SU-DHL-6 (cell line): ENCODE measurements at regions not wholly inside any gene's neighbourhood (a gene's known extent, or its start where the extent isn't known, plus 50 kb on each side); places are given as distances from the start of the nearest gene placed in this dataset.

Experiments
- H2AFZ ChIP-seq: fragments of 200-600 bp; sonication (generic); 2 replicates; pipeline ENCODE4 v1.6.1; 2014; ENCODE audit warnings: low read depth, mild to moderate bottlenecking, moderate library complexity, mixed read lengths, antibody characterized with exemption, low read length; ENCODE audit not compliant: severe bottlenecking
- H3F3A ChIP-seq: fragments of 200-600 bp; shearing (Covaris generic); 2 replicates; pipeline ENCODE4 v1.6.0; 2016; ENCODE audit warnings: antibody characterized with exemption, mild to moderate bottlenecking; ENCODE audit not compliant: insufficient read depth
- H3K27ac ChIP-seq: fragments of 200-600 bp; sonication (generic); 2 replicates; pipeline ENCODE4 v1.5.1; 2016; ENCODE audit warnings: low read depth, mild to moderate bottlenecking, low read length, moderate library complexity, mixed read lengths
- H3K27me3 ChIP-seq: fragments of 200-600 bp; sonication (generic), shearing (Covaris generic); 2 replicates; pipeline ENCODE4 v1.6.0; 2014; ENCODE audit warnings: mild to moderate bottlenecking, low read length
- H3K36me3 ChIP-seq: fragments of 200-600 bp; sonication (generic); 2 replicates; pipeline ENCODE4 v1.6.1; 2014; ENCODE audit warnings: mild to moderate bottlenecking, low read length, mixed read lengths
- H3K4me2 ChIP-seq: fragments of 300-600, 200-600 bp; shearing (Covaris generic), sonication (generic); 2 replicates; pipeline ENCODE4 v1.6.0; 2014; ENCODE audit warnings: low read length, low read depth, mild to moderate bottlenecking; ENCODE audit not compliant: poor library complexity, severe bottlenecking
- H3K4me3 ChIP-seq: fragments of 200-600 bp; sonication (generic); 2 replicates; pipeline ENCODE4 v1.5.1; 2014; ENCODE audit warnings: antibody characterized with exemption, low read length, mild to moderate bottlenecking, mixed read lengths; ENCODE audit not compliant: insufficient read depth, poor library complexity, severe bottlenecking
- H3K79me2 ChIP-seq: fragments of 200-600 bp; sonication (generic); 2 replicates; pipeline ENCODE4 v1.6.1; 2014; ENCODE audit warnings: mild to moderate bottlenecking, low read length, moderate library complexity; ENCODE audit not compliant: insufficient read depth
- H3K9ac ChIP-seq: fragments of 200-600 bp; sonication (generic); 2 replicates; pipeline ENCODE4 v1.7.0; 2014; ENCODE audit warnings: mild to moderate bottlenecking, low read length
- H3K9me2 ChIP-seq: fragments of 200-600 bp; sonication (generic); replicated peaks from 2 replicates; pipeline ENCODE4 v1.6.1; 2014; ENCODE audit warnings: low read length; ENCODE audit not compliant: insufficient read depth
- H3K9me3 ChIP-seq: fragments of 200-600 bp; sonication (generic); 2 replicates; pipeline ENCODE4 v1.6.1; 2014; ENCODE audit warnings: low read length, mixed read lengths; ENCODE audit not compliant: insufficient read depth
- H4K20me1 ChIP-seq: fragments of 200-600 bp; sonication (generic); 2 replicates; pipeline ENCODE4 v1.6.1; 2014; ENCODE audit warnings: low read depth, mild to moderate bottlenecking, antibody characterized with exemption, low read length, moderate library complexity, mixed read lengths
- EZH2phosphoT487 ChIP-seq: fragments of 200-600 bp; sonication (generic), shearing (Covaris generic); conservative IDR thresholded peaks from 2 replicates; pipeline ENCODE4 v1.6.1; 2018; ENCODE audit warnings: mild to moderate bottlenecking, antibody characterized with exemption, low read length, moderate library complexity, mixed read lengths
- TF ChIP-seq, protein P1 (sequence below): fragments of 200-600 bp; sonication (generic); IDR thresholded peaks from one replicate; pipeline ENCODE4 v1.5.1; 2017; ENCODE audit warnings: antibody characterized with exemption, mild to moderate bottlenecking, low read length, moderate library complexity; ENCODE audit not compliant: insufficient read depth, poor library complexity, severe bottlenecking

- H2AFZ ChIP-seq: no peak overlapping the region
- no peak overlapping the region for H3K27ac ChIP-seq
- H3K27me3 ChIP-seq: no peaks in the 10 kb centered on the region
- H3K36me3 ChIP-seq: no peaks in the 10 kb centered on the region
- H3K4me3 ChIP-seq: no peak overlapping the region
- no peaks in the 10 kb centered on the region for H3K9me3 ChIP-seq
- no peaks in the 10 kb centered on the region for H3K79me2 ChIP-seq
- H3F3A ChIP-seq: no peaks in the 10 kb centered on the region
- no peak overlapping the region for H3K4me2 ChIP-seq
- TF ChIP-seq, protein P1, sequence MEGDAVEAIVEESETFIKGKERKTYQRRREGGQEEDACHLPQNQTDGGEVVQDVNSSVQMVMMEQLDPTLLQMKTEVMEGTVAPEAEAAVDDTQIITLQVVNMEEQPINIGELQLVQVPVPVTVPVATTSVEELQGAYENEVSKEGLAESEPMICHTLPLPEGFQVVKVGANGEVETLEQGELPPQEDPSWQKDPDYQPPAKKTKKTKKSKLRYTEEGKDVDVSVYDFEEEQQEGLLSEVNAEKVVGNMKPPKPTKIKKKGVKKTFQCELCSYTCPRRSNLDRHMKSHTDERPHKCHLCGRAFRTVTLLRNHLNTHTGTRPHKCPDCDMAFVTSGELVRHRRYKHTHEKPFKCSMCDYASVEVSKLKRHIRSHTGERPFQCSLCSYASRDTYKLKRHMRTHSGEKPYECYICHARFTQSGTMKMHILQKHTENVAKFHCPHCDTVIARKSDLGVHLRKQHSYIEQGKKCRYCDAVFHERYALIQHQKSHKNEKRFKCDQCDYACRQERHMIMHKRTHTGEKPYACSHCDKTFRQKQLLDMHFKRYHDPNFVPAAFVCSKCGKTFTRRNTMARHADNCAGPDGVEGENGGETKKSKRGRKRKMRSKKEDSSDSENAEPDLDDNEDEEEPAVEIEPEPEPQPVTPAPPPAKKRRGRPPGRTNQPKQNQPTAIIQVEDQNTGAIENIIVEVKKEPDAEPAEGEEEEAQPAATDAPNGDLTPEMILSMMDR: no peak
- TF ChIP-seq EZH2phosphoT487: no peak
- no peaks in the 10 kb centered on the region for H4K20me1 ChIP-seq
- H3K9ac ChIP-seq: no peak overlapping the region
- no peaks in the 10 kb centered on the region for H3K9me2 ChIP-seq
Observed at GRCh38 chr6:137745321-137745720, 121.7 kb upstream of the TNFAIP3 start.

DNA sequence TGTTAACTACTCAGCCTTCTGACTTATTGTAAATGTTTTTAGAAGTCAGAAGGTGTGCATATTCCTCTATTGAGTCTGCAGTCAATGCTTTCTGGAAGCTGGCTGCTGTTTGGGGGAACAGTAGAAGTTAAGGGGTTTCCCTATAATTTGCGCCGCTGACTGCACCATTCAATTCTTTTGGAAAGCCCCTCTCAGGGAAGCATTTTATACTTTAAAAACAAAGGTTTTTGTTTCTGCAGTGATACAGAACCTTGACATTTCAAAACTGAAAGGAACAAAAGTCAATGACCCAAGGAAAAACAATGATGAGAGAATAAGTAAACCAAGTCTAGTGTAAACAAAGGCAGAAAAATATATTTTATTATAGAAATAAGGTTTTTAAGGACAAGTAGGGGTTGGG is 120.8 kb upstream of the TNFAIP3 start:
- Histone ChIP-seq H2AFZ (no peak overlapping the region), H4K20me1 (no peaks in the 10 kb centered on the region), H3K9me2 (no peaks in the 10 kb centered on the region), H3K36me3 (no peaks in the 10 kb centered on the region), H3K4me3 (no peak overlapping the region), H3F3A (no peaks in the 10 kb centered on the region), H3K27me3 (no peaks in the 10 kb centered on the region), H3K9ac (no peak overlapping the region), H3K9me3 (no peaks in the 10 kb centered on the region), H3K4me2 (no peak overlapping the region), H3K27ac (no peak overlapping the region), H3K79me2 (no peaks in the 10 kb centered on the region)
- no peak for TF ChIP-seq EZH2phosphoT487
- TF ChIP-seq, protein P1: no peak

DNA sequence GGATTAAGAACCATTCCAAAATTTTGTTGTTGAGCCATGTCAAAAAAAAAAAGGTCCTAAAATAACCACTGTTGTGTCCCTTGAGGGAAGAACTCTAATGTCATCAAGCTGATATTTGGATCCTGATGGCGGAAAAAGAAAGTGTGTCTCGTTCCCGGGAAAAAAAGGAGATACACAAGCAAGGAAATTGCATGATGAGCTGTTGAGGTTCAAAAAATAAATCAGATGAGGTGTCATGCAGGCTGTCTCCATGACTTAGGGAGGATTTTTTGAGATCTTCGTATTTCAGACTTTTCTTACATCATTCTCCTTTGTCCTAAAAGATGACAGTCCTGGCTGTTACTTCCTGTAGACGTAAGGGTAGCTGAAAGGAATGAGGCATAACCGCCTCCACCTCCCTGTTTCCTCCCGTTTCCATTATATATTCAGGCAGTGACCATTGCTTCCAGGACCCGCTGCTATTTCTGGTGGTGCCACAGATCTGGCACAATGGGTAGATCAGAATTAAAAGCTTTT is 117.3 kb upstream of the TNFAIP3 start:
- H2AFZ ChIP-seq: no peak overlapping the region
- no peaks in the 10 kb centered on the region for H3K9me3 ChIP-seq
- H3K4me2 ChIP-seq: no peak overlapping the region
- H3K9ac ChIP-seq: no peak overlapping the region
- H3K36me3 ChIP-seq: no peaks in the 10 kb centered on the region
- no peaks in the 10 kb centered on the region for H4K20me1 ChIP-seq
- no peak overlapping the region for H3K27ac ChIP-seq
- no peak overlapping the region for H3K4me3 ChIP-seq
- H3K9me2 ChIP-seq: no peaks in the 10 kb centered on the region
- H3F3A ChIP-seq: no peaks in the 10 kb centered on the region
- no peak for TF ChIP-seq EZH2phosphoT487
- TF ChIP-seq, protein P1: no peak
- H3K79me2 ChIP-seq: no peaks in the 10 kb centered on the region
- no peaks in the 10 kb centered on the region for H3K27me3 ChIP-seq

DNA sequence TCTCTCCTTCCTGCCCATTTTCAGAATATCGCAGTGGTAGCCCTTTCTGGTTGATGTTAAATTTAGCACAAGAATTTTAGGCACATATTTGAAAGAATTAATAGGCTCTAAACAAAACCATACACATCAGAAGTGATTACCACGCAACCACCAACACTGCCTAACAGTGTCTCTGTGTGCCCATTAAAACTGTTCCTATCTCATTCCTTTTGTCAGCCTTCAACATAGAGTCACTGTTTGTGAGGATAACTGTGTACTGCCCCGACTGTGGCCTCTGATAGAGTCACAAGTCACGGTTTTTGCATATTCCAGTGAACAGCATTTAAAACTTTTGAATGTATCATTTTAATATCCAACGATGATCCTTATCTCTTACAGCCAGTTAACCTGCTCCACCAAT is 116.8 kb upstream of the TNFAIP3 start:
- Histone ChIP-seq H3K9me2 (no peaks in the 10 kb centered on the region), H3K9me3 (no peaks in the 10 kb centered on the region)
- TF ChIP-seq, protein P1: no peak
- TF ChIP-seq EZH2phosphoT487: no peak

More for the DNA sequence above, 116.8 kb upstream of the TNFAIP3 start:
- no peak overlapping the region for H3K4me2 ChIP-seq
- no peak overlapping the region for H2AFZ ChIP-seq
- H3K4me3 ChIP-seq: no peak overlapping the region
- H3K9ac ChIP-seq: no peak overlapping the region
- H3K27me3 ChIP-seq: no peaks in the 10 kb centered on the region
- H3K27ac ChIP-seq: no peak overlapping the region
- H3F3A ChIP-seq: no peaks in the 10 kb centered on the region
- no peaks in the 10 kb centered on the region for H3K79me2 ChIP-seq
- no peaks in the 10 kb centered on the region for H3K36me3 ChIP-seq
- no peaks in the 10 kb centered on the region for H4K20me1 ChIP-seq
